K562 (cell line): ENCODE measurements at regions not wholly inside any gene's neighbourhood (a gene's known extent, or its start where the extent isn't known, plus 50 kb on each side); places are given as distances from the start of the nearest gene placed in this dataset.

ENCODE experiments used
- ATAC-seq: fragments of 200-7000 bp; cut with Tn5 transposase; 3 replicates; pipeline ENCODE4 v1.9.1; 2020; ENCODE audit warnings: moderate library complexity
- BruUV-seq: library from RNA; stranded (reverse); fragments of 400-500 nt; replicated peaks from 2 replicates; lab custom pipeline; 2021; lab: Mats Ljungman, UMichigan
- CTCF ChIA-PET: fragments of 300-600 bp; formaldehyde crosslinking; extraction: SDS; loops from one replicate; lab custom pipeline; 2021; ENCODE audit warnings: low intra/inter-chr PET ratio; lab: Yijun Ruan, JAX
- POLR2A ChIA-PET: fragments of 300-600, 350-650 bp; sonication (Branson Sonifier 250); formaldehyde crosslinking; extraction: SDS; loops from one replicate; lab custom pipeline; 2021; ENCODE audit warnings: antibody characterized with exemption, inconsistent platforms; lab: Yijun Ruan, JAX
- DNase-seq, 4 experiments: peaks; one replicate each; pipeline versions ENCODE4 v3.0.0 to v3.0.0-alpha.2; 2011 to 2018; ENCODE audit warnings: low spot score in 3 of 4, mixed read lengths in 3 of 4; ENCODE audit errors: extremely low read depth in 1 of 4
- FAIRE-seq: peaks from 2 replicates; lab custom pipeline; 2011; peaks lifted over from hg19 to GRCh38; lab: Jason Lieb, UNC
- H2AFZ ChIP-seq: 2 replicates; pipeline ENCODE4 v1.6.0; 2011; ENCODE audit warnings: low read depth, low read length, control low read depth, inconsistent platforms
- H3K27ac ChIP-seq: fragments of 200-600 bp; 3 replicates; pipeline ENCODE4 v1.8.0; 2011; ENCODE audit warnings: low read depth, mild to moderate bottlenecking, control low read depth, inconsistent platforms, low read length, moderate library complexity, mixed read lengths; ENCODE audit errors: extremely low read depth
- H3K27me3 ChIP-seq, 2 experiments: fragments of 300-600 bp in 1 of 2; 2 replicates in 1 of 2; 3 replicates in 1 of 2; pipeline versions ENCODE4 v1.6.0 to v1.8.0; 2011; ENCODE audit warnings: inconsistent platforms in 2 of 2, low read length in 2 of 2, mild to moderate bottlenecking in 1 of 2, mixed read lengths in 1 of 2, moderate library complexity in 1 of 2; ENCODE audit not compliant: control insufficient read depth in 2 of 2, insufficient read depth in 2 of 2
- H3K36me3 ChIP-seq: fragments of 300-600 bp; 3 replicates; pipeline ENCODE4 v1.8.0; 2011; ENCODE audit warnings: mild to moderate bottlenecking, low read length, inconsistent platforms; ENCODE audit not compliant: control insufficient read depth, insufficient read depth
- H3K4me1 ChIP-seq, 2 experiments: fragments of 200-600 bp in 1 of 2; replicated peaks in 1 of 2; 2 replicates in 1 of 2; 3 replicates in 1 of 2; pipeline versions ENCODE4 v1.5.1 to v1.8.0; 2011; ENCODE audit warnings: inconsistent platforms in 2 of 2, low read length in 2 of 2, mild to moderate bottlenecking in 1 of 2, mixed read lengths in 1 of 2, moderate library complexity in 1 of 2; ENCODE audit not compliant: control insufficient read depth in 2 of 2, insufficient read depth in 2 of 2
- H3K4me2 ChIP-seq: 2 replicates; pipeline ENCODE4 v1.6.1; 2011; ENCODE audit warnings: low read length, control low read depth, inconsistent platforms, mixed read lengths; ENCODE audit not compliant: insufficient read depth
- H3K4me3 ChIP-seq: fragments of 200-600 bp; sonication (generic), shearing (Covaris generic); 2 replicates; pipeline ENCODE4 v1.5.1; 2016; ENCODE audit warnings: control low read depth, inconsistent platforms
- H3K79me2 ChIP-seq: fragments of 200-600 bp; 3 replicates; pipeline ENCODE4 v1.8.0; 2011; ENCODE audit warnings: low read length, inconsistent platforms; ENCODE audit not compliant: control insufficient read depth, insufficient read depth
- H3K9ac ChIP-seq, 2 experiments: 2 replicates each; pipeline versions ENCODE4 v1.6.0 to v1.6.1; 2011; ENCODE audit warnings: low read depth in 2 of 2, low read length in 2 of 2, control low read depth in 1 of 2, inconsistent platforms in 1 of 2, mild to moderate bottlenecking in 1 of 2, mixed read lengths in 1 of 2; ENCODE audit not compliant: insufficient read depth in 1 of 2
- H3K9me1 ChIP-seq: one replicate; pipeline ENCODE4 v1.6.0; 2011; ENCODE audit warnings: inconsistent platforms, mild to moderate bottlenecking, low read length, moderate library complexity; ENCODE audit not compliant: control insufficient read depth, insufficient read depth
- H3K9me3 ChIP-seq: replicated peaks from 2 replicates; pipeline ENCODE4 v1.5.1; 2011; ENCODE audit warnings: low read depth, low read length, inconsistent platforms; ENCODE audit not compliant: control insufficient read depth, insufficient read depth
- H4K20me1 ChIP-seq: replicated peaks from 2 replicates; pipeline ENCODE4 v1.6.1; 2011; ENCODE audit warnings: low read length, inconsistent platforms, mixed read lengths; ENCODE audit not compliant: control insufficient read depth, insufficient read depth
- ARID3B ChIP-seq: fragments of 250-450 bp; sonication (Bioruptor Pico); IDR thresholded peaks from 2 replicates; pipeline ENCODE4 v1.4.0; 2020; ENCODE audit warnings: borderline replicate concordance
- BMI1 ChIP-seq: fragments of 150-350 bp; IDR thresholded peaks from 2 replicates; pipeline ENCODE4 v1.6.1; 2014; ENCODE audit warnings: low read length
- BRD9 ChIP-seq: fragments of 450-650 bp; IDR thresholded peaks from 2 replicates; pipeline ENCODE4 v1.6.1; 2018; ENCODE audit warnings: low read depth; ENCODE audit not compliant: partially characterized antibody
- CSDE1 ChIP-seq, 2 experiments: fragments of 450-650 bp; IDR thresholded peaks; 2 replicates each; pipeline ENCODE4 v1.6.1; 2016; ENCODE audit warnings: mild to moderate bottlenecking in 1 of 2
- DNMT1 ChIP-seq: fragments of 450-650 bp; IDR thresholded peaks from 2 replicates; pipeline ENCODE4 v1.6.1; 2016; ENCODE audit warnings: antibody characterized with exemption, mild to moderate bottlenecking
- IRF2 ChIP-seq: sonication (generic); formaldehyde crosslinking; IDR thresholded peaks from 2 replicates; pipeline ENCODE4 v1.8.1; 2022; ENCODE audit warnings: mild to moderate bottlenecking, missing genetic modification reagents
- KLF6 ChIP-seq: fragments of 250-450 bp; sonication (Bioruptor Pico); IDR thresholded peaks from 2 replicates; pipeline ENCODE4 v1.4.0; 2020; ENCODE audit warnings: mild to moderate bottlenecking, moderate library complexity, borderline replicate concordance
- SMAD1 ChIP-seq: fragments of 150-350 bp; IDR thresholded peaks from 2 replicates; pipeline ENCODE4 v1.6.1; 2014; ENCODE audit warnings: low read length, low read depth; ENCODE audit not compliant: partially characterized antibody
- SMAD4 ChIP-seq: fragments of 250-450 bp; sonication (Bioruptor Pico); conservative IDR thresholded peaks from 2 replicates; pipeline ENCODE4 v1.8.0; 2021; ENCODE audit warnings: inconsistent platforms, mild to moderate bottlenecking, moderate library complexity
- TAF9B ChIP-seq: fragments of 450-650 bp; IDR thresholded peaks from 2 replicates; pipeline ENCODE4 v1.6.1; 2018; ENCODE audit warnings: mild to moderate bottlenecking; ENCODE audit not compliant: partially characterized antibody
- TGIF2 ChIP-seq: sonication (generic); formaldehyde crosslinking; IDR thresholded peaks from 2 replicates; pipeline ENCODE4 v1.8.1; 2022; ENCODE audit warnings: mild to moderate bottlenecking, missing genetic modification reagents, moderate library complexity
- XRCC4 ChIP-seq: IDR thresholded peaks from one replicate; pipeline ENCODE4 v1.6.1; 2011; ENCODE audit not compliant: insufficient read depth, insufficient read length; ENCODE audit errors: extremely low read depth
- XRCC5 ChIP-seq: fragments of 200-400 bp; formaldehyde crosslinking; IDR thresholded peaks from 2 replicates; pipeline ENCODE4 v1.6.1; 2017; ENCODE audit warnings: low read depth, mild to moderate bottlenecking, low read length
- ZBED1 ChIP-seq: IDR thresholded peaks from 2 replicates; pipeline ENCODE4 v1.6.1; 2014
- ZNF197 ChIP-seq: fragments of 200-800 bp; sonication (Bioruptor generic); IDR thresholded peaks from 2 replicates; pipeline ENCODE4 v1.6.1; 2016; ENCODE audit warnings: low read depth, missing genetic modification characterization, missing compliant biosample characterization
- ZNF263 ChIP-seq: sonication (generic); formaldehyde crosslinking; IDR thresholded peaks from 2 replicates; pipeline ENCODE4 v1.8.0; 2022; ENCODE audit warnings: mild to moderate bottlenecking, missing genetic modification reagents, borderline replicate concordance
- ZNF695 ChIP-seq: fragments of 450-650 bp; formaldehyde crosslinking; IDR thresholded peaks from 2 replicates; pipeline ENCODE4 v1.4.0; 2020; ENCODE audit warnings: mild to moderate bottlenecking, moderate library complexity
- ZSCAN32 ChIP-seq: fragments of 450-650 bp; formaldehyde crosslinking; IDR thresholded peaks from 2 replicates; pipeline ENCODE4 v1.4.0; 2020; ENCODE audit warnings: mild to moderate bottlenecking, moderate library complexity
- ZZZ3 ChIP-seq: fragments of 450-650 bp; IDR thresholded peaks from 2 replicates; pipeline ENCODE4 v1.6.1; 2016; ENCODE audit warnings: antibody characterized with exemption, mild to moderate bottlenecking, moderate library complexity
- WGBS: fragments of 100-300 bp; shearing (Covaris generic); methylation state at CpG from one replicate; pipeline ENCODE4 v1.1.6; 2016; ENCODE audit warnings: low coverage, mixed read lengths; ENCODE audit not compliant: insufficient coverage; ENCODE audit errors: missing lambda C conversion rate; 5-methylcytosine and 5-hydroxymethylcytosine counted together
- in situ Hi-C: fragments of 300-500 bp; cut with MboI; formaldehyde crosslinking; loops from 4 replicates; pipeline ENCODE4 v1.15.0; 2018; ENCODE audit warnings: inconsistent platforms, mixed read lengths
- intact Hi-C: fragments of 100-400 bp; cut with micrococcal nuclease; formaldehyde crosslinking; loops from 2 replicates; pipeline ENCODE4 v1.14.2; 2022
- TF ChIP-seq, protein P1 (sequence below), 2 experiments: fragments of 200-800 bp in 1 of 2; sonication (Bioruptor generic) in 1 of 2; sonication (generic) in 1 of 2; formaldehyde crosslinking in 1 of 2; IDR thresholded peaks in 1 of 2; conservative IDR thresholded peaks in 1 of 2; 2 replicates each; pipeline versions ENCODE4 v1.5.0 to v1.6.1; 2016 to 2020; ENCODE audit warnings: missing compliant biosample characterization in 1 of 2, missing genetic modification characterization in 1 of 2, missing genetic modification reagents in 1 of 2

GRCh38 chr11:87451395-87451794 is 413.7 kb downstream of the TMEM135 start:
- FAIRE-seq: no peak
- Histone ChIP-seq H3K4me1 (no peaks in the 10 kb centered on the region), H3K4me2 (no peak overlapping the region), H3K27me3 (no peaks in the 10 kb centered on the region), H3K36me3 (no peaks in the 10 kb centered on the region), H3K4me3 (no peak overlapping the region), H2AFZ (no peak overlapping the region), H3K9ac (no peak overlapping the region), H3K27ac (no peak overlapping the region), H3K79me2 (no peaks in the 10 kb centered on the region), H4K20me1 (no peaks in the 10 kb centered on the region), H3K9me1 (no peaks in the 10 kb centered on the region), H3K9me3 (no peaks in the 10 kb centered on the region)
- BruUV-seq: no TSS peak
- WGBS: 2% methylated on average over 6 of the region's 6 CpGs
- in situ Hi-C loops: no loop called here
- no peak for DNase-seq
- ChIA-PET POLR2A (interaction anchor here (0.6 kb wide), 1 partner anchor 716 kb away, joined by 3 read pairs; no protein-coding TSS in a partner anchor), CTCF (no interaction called here)
- intact Hi-C loops: no loop called here
- TF ChIP-seq IRF2 (CRISPR knock-in tag) (no peak), TAF9B (no peak), ZNF695 (CRISPR knock-in tag) (no peak), ZNF197 (CRISPR knock-in tag) (no peak), ZBED1 (no peak), KLF6 (CRISPR knock-in tag) (no peak), ZZZ3 (no peak), SMAD4 (CRISPR knock-in tag) (no peak), XRCC4 (no peak), DNMT1 (no peak), XRCC5 (no peak), TGIF2 (CRISPR knock-in tag) (no peak), SMAD1 (no peak), ARID3B (CRISPR knock-in tag) (no peak), ZNF263 (CRISPR knock-in tag) (no peak), ZSCAN32 (no peak), BRD9 (no peak), BMI1 (no peak), CSDE1 (IDR thresholded peaks at IDR 0.05) (no peak)
- TF ChIP-seq, protein P1, sequence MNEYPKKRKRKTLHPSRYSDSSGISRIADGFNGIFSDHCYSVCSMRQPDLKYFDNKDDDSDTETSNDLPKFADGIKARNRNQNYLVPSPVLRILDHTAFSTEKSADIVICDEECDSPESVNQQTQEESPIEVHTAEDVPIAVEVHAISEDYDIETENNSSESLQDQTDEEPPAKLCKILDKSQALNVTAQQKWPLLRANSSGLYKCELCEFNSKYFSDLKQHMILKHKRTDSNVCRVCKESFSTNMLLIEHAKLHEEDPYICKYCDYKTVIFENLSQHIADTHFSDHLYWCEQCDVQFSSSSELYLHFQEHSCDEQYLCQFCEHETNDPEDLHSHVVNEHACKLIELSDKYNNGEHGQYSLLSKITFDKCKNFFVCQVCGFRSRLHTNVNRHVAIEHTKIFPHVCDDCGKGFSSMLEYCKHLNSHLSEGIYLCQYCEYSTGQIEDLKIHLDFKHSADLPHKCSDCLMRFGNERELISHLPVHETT (CRISPR knock-in tag; conservative IDR thresholded peaks at IDR 0.05 in 1 of 2, IDR thresholded peaks at IDR 0.05 in 1 of 2): no peak
- ATAC-seq: no peak
